Activated T-cell treated with anti-CD3 and anti-CD28 coated beads, Interleukin-2, amount 50 U/mL, for 24 hours (primary cell): ENCODE measurements at regions not wholly inside any gene's neighbourhood (a gene's known extent, or its start where the extent isn't known, plus 50 kb on each side); places are given as distances from the start of the nearest gene placed in this dataset.
"Not testable (repeated sequence)": the region's sequence is repeated elsewhere in the genome, so short reads cannot be mapped to it uniquely, and the experiment has no call there.

Experiments
- DNase-seq: peaks from one replicate; pipeline ENCODE4 v3.0.0-alpha.2; 2020
- H3K27ac Mint-ChIP-seq: 2 replicates; pipeline ENCODE4 v1.8.0; 2020; ENCODE audit warnings: mild to moderate bottlenecking, mixed read lengths
- H3K27me3 Mint-ChIP-seq: 2 replicates; pipeline ENCODE4 v1.8.0; 2020; ENCODE audit warnings: mixed read lengths
- H3K36me3 Mint-ChIP-seq: 2 replicates; pipeline ENCODE4 v1.8.0; 2020; ENCODE audit warnings: low read depth, mixed read lengths
- H3K4me1 Mint-ChIP-seq: 2 replicates; pipeline ENCODE4 v1.8.0; 2020; ENCODE audit warnings: low read depth, mixed read lengths
- H3K4me3 Mint-ChIP-seq: 2 replicates; pipeline ENCODE4 v1.8.0; 2020; ENCODE audit warnings: mild to moderate bottlenecking, moderate library complexity, mixed read lengths
- H3K9me3 Mint-ChIP-seq: 2 replicates; pipeline ENCODE4 v1.8.0; 2020; ENCODE audit warnings: mixed read lengths

- DNase-seq = no peak
- peaks cover 33% of the 10 kb centered on the region for H3K36me3 Mint-ChIP-seq
- H3K27me3 Mint-ChIP-seq = no peaks in the 10 kb centered on the region
- H3K9me3 Mint-ChIP-seq = peaks cover 18% of the 10 kb centered on the region
- H3K4me1 Mint-ChIP-seq = peaks cover 24% of the 10 kb centered on the region
- no peak overlapping the region for H3K27ac Mint-ChIP-seq
- H3K4me3 Mint-ChIP-seq = no peak overlapping the region
Observed at GRCh38 chr5:93997562-93997961, 256.2 kb upstream of the POU5F2 start.

- Mint-ChIP-seq H3K4me3 (no peak overlapping the region), H3K36me3 (peaks cover 17% of the 10 kb centered on the region), H3K4me1 (peaks cover 28% of the 10 kb centered on the region), H3K9me3 (no peaks in the 10 kb centered on the region), H3K27me3 (no peaks in the 10 kb centered on the region), H3K27ac (no peak overlapping the region)
- no peak for DNase-seq
Observed at GRCh38 chr5:93995126-93995621, 253.8 kb upstream of the POU5F2 start.

- no peak for DNase-seq
- Mint-ChIP-seq H3K27me3 (no peaks in the 10 kb centered on the region), H3K4me1 (peaks cover 26% of the 10 kb centered on the region), H3K36me3 (peaks cover 26% of the 10 kb centered on the region), H3K9me3 (no peaks in the 10 kb centered on the region), H3K4me3 (no peak overlapping the region), H3K27ac (no peak overlapping the region)
Observed at GRCh38 chr5:93993161-93993560, 251.8 kb upstream of the POU5F2 start.

- Mint-ChIP-seq H3K4me1 (peaks cover 18% of the 10 kb centered on the region), H3K27ac (no peak overlapping the region), H3K27me3 (no peaks in the 10 kb centered on the region), H3K36me3 (peaks cover 29% of the 10 kb centered on the region), H3K4me3 (no peak overlapping the region), H3K9me3 (peaks cover 8% of the 10 kb centered on the region)
- no peak for DNase-seq
Observed at GRCh38 chr5:93990504-93991070, 249.2 kb upstream of the POU5F2 start.

- not testable (repeated sequence) for DNase-seq, H3K4me3 Mint-ChIP-seq, H3K27me3 Mint-ChIP-seq, H3K27ac Mint-ChIP-seq, H3K4me1 Mint-ChIP-seq, H3K9me3 Mint-ChIP-seq
- H3K36me3 Mint-ChIP-seq = peaks cover 46% of the 10 kb centered on the region
Observed at GRCh38 chr5:93985940-93986570, 244.7 kb upstream of the POU5F2 start.

- Mint-ChIP-seq H3K9me3 (peaks cover 44% of the 10 kb centered on the region), H3K27me3 (no peaks in the 10 kb centered on the region), H3K4me1 (peaks cover 3% of the 10 kb centered on the region), H3K36me3 (peaks cover 81% of the 10 kb centered on the region), H3K4me3 (no peak overlapping the region), H3K27ac (no peak overlapping the region)
- no peak for DNase-seq
Observed at GRCh38 chr5:93978222-93978621, 236.8 kb upstream of the POU5F2 start.

- Mint-ChIP-seq H3K36me3 (peaks cover 58% of the 10 kb centered on the region), H3K9me3 (peaks cover under 1% of the 10 kb centered on the region), H3K4me3 (no peak overlapping the region), H3K4me1 (peaks cover under 1% of the 10 kb centered on the region), H3K27me3 (no peaks in the 10 kb centered on the region), H3K27ac (no peak overlapping the region)
- DNase-seq = no peak
Observed at GRCh38 chr5:93967923-93968322, 226.5 kb upstream of the POU5F2 start.

- Mint-ChIP-seq H3K9me3 (no peaks in the 10 kb centered on the region), H3K27me3 (no peaks in the 10 kb centered on the region), H3K27ac (no peak overlapping the region), H3K4me1 (no peaks in the 10 kb centered on the region), H3K4me3 (no peak overlapping the region), H3K36me3 (peaks cover 56% of the 10 kb centered on the region)
- no peak for DNase-seq
Observed at GRCh38 chr5:93964421-93964820, 223.0 kb upstream of the POU5F2 start.

GRCh38 chr5:93960042-93960441, 218.6 kb upstream of the POU5F2 start:
- DNase-seq = no peak
- Mint-ChIP-seq H3K27me3 (no peaks in the 10 kb centered on the region), H3K9me3 (no peaks in the 10 kb centered on the region), H3K4me1 (no peaks in the 10 kb centered on the region), H3K4me3 (no peak overlapping the region), H3K36me3 (peaks cover 48% of the 10 kb centered on the region), H3K27ac (no peak overlapping the region)

- no peak for DNase-seq
- Mint-ChIP-seq H3K9me3 (peaks cover 7% of the 10 kb centered on the region), H3K36me3 (peaks cover 68% of the 10 kb centered on the region), H3K27ac (no peak overlapping the region), H3K27me3 (no peaks in the 10 kb centered on the region), H3K4me1 (no peaks in the 10 kb centered on the region), H3K4me3 (no peak overlapping the region)
Observed at GRCh38 chr5:93956006-93956405, 214.6 kb upstream of the POU5F2 start.

GRCh38 chr5:93954421-93955069, 213.1 kb upstream of the POU5F2 start:
- no peak for DNase-seq
- H3K9me3 Mint-ChIP-seq = peaks cover 13% of the 10 kb centered on the region
- no peak overlapping the region for H3K27ac Mint-ChIP-seq
- peaks cover 69% of the 10 kb centered on the region for H3K36me3 Mint-ChIP-seq
- H3K4me1 Mint-ChIP-seq = no peaks in the 10 kb centered on the region
- H3K4me3 Mint-ChIP-seq = no peak overlapping the region
- H3K27me3 Mint-ChIP-seq = no peaks in the 10 kb centered on the region

GRCh38 chr5:93953442-93953841, 212.0 kb upstream of the POU5F2 start:
- peaks cover 14% of the 10 kb centered on the region for H3K9me3 Mint-ChIP-seq
- no peak overlapping the region for H3K4me3 Mint-ChIP-seq
- peaks cover 68% of the 10 kb centered on the region for H3K36me3 Mint-ChIP-seq
- no peaks in the 10 kb centered on the region for H3K4me1 Mint-ChIP-seq
- no peak overlapping the region for H3K27ac Mint-ChIP-seq
- H3K27me3 Mint-ChIP-seq = no peaks in the 10 kb centered on the region
- no peak for DNase-seq

GRCh38 chr5:93941897-93942296, 200.5 kb upstream of the POU5F2 start:
- H3K4me3 Mint-ChIP-seq = no peak overlapping the region
- H3K36me3 Mint-ChIP-seq = peaks cover 11% of the 10 kb centered on the region
- peaks cover 9% of the 10 kb centered on the region for H3K4me1 Mint-ChIP-seq
- DNase-seq = no peak
- H3K9me3 Mint-ChIP-seq = no peaks in the 10 kb centered on the region
- H3K27me3 Mint-ChIP-seq = no peaks in the 10 kb centered on the region
- H3K27ac Mint-ChIP-seq = no peak overlapping the region

GRCh38 chr5:93933269-93933668, 191.9 kb upstream of the POU5F2 start:
- not testable (repeated sequence) for H3K27me3 Mint-ChIP-seq, H3K9me3 Mint-ChIP-seq, H3K4me3 Mint-ChIP-seq, H3K4me1 Mint-ChIP-seq, H3K27ac Mint-ChIP-seq, DNase-seq
- peaks cover 34% of the 10 kb centered on the region for H3K36me3 Mint-ChIP-seq

GRCh38 chr5:93930098-93930497, 188.7 kb upstream of the POU5F2 start:
- peaks cover 2% of the 10 kb centered on the region for H3K9me3 Mint-ChIP-seq
- H3K27ac Mint-ChIP-seq = no peak overlapping the region
- H3K36me3 Mint-ChIP-seq = peaks cover 30% of the 10 kb centered on the region
- no peak overlapping the region for H3K4me3 Mint-ChIP-seq
- no peak for DNase-seq
- peaks cover 2% of the 10 kb centered on the region for H3K4me1 Mint-ChIP-seq
- H3K27me3 Mint-ChIP-seq = no peaks in the 10 kb centered on the region
